ENCODE measurements at regions not wholly inside any gene's neighbourhood (a gene's known extent, or its start where the extent isn't known, plus 50 kb on each side); places are given as distances from the start of the nearest gene placed in this dataset.
"Not testable (repeated sequence)": the region's sequence is repeated elsewhere in the genome, so short reads cannot be mapped to it uniquely, and the experiment has no call there.

DNA sequence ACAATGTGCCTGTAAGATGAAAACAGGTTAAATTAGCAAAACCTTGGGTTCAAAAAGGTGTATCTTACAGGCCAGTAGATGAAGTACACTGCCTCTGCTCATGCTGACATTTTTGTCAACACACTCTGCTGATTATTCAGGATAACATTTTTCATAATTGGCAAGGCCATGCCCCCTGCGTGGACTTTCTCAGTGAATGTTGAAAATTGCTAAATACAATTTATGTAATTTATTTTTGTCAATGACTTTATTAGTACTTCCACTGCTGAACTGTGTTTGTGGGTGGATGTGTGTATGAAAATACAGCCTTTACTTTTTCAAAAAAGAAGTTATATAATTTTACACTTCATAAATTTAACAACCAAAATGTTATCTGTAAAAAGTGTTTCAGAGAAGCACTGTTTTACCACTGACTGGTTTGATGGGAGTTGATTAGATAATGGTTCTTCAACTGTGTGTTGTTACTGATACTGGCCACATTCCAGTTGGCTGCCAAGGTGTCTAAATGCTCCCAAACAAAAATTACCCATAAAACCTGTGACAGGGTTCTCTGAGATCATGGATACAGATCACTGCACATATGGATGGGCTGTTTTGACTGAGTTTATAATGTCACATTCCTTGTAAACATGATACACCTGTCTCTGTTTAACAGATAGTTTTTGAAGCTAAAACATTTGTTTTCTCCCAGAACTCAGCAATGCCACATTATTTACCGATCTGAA, 151.9 kb upstream of the SLC7A11 start:
- no peak for DNase-seq (ENCODE audit: low spot score in 2 of 2)
- Histone ChIP-seq H3K9me3 (no peaks in the 10 kb centered on the region), H3K4me1 (no peaks in the 10 kb centered on the region), H3K36me3 (no peaks in the 10 kb centered on the region), H3K27me3 (no peaks in the 10 kb centered on the region), H3K4me3 (no peak overlapping the region), H3K27ac (no peak overlapping the region)
- WGBS, result 62% methylated on average over 2 of the region's 2 CpGs
- TF ChIP-seq POLR2A (IDR thresholded peaks at IDR 0.05) (no peak), POLR2AphosphoS5 (IDR thresholded peaks at IDR 0.05) (no peak), CTCF (IDR thresholded peaks at IDR 0.05) (no peak), EP300 (IDR thresholded peaks at IDR 0.05) (no peak)

DNA sequence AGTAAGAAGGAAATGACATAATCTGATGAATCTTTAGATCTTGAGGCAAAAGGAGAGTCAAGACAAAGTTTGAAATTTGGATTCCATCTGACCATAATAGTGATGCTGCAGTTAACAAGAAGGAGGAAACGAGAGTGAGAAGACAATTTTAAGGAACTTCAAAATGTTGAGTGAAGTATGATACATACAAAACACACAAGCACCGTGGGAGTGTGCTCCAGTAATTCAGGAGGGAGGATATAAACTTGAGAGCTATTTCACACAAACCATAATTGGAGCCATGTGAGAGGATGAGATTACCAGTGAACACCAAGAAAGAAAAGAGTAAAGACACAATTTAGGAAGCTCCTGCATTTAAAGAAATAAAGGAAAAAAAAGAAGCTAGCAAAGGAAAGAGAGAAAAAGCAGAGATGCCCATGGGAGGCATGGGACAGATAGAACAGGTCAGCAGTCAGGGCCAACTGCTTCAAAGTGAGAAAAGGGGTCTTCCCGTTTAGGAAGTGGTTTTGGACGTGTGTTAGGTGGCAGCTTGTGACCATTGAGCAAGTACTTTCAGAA, 150.7 kb upstream of the SLC7A11 start:
- 68% methylated on average over 4 of the region's 4 CpGs for WGBS
- Histone ChIP-seq H3K4me1 (no peaks in the 10 kb centered on the region), H3K27me3 (no peaks in the 10 kb centered on the region), H3K36me3 (no peaks in the 10 kb centered on the region), H3K4me3 (no peak overlapping the region), H3K9me3 (no peaks in the 10 kb centered on the region), H3K27ac (no peak overlapping the region)
- no peak for DNase-seq (ENCODE audit: low spot score in 2 of 2)
- TF ChIP-seq EP300 (IDR thresholded peaks at IDR 0.05), result no peak
- TF ChIP-seq POLR2A (IDR thresholded peaks at IDR 0.05), result no peak
- TF ChIP-seq CTCF (IDR thresholded peaks at IDR 0.05), result no peak
- TF ChIP-seq POLR2AphosphoS5 (IDR thresholded peaks at IDR 0.05), result no peak

- no peaks in the 10 kb centered on the region for H3K9me3 ChIP-seq
- DNase-seq (ENCODE audit: low spot score in 2 of 2), result no peak
- TF ChIP-seq CTCF (IDR thresholded peaks at IDR 0.05) (no peak), EP300 (IDR thresholded peaks at IDR 0.05) (no peak), POLR2AphosphoS5 (IDR thresholded peaks at IDR 0.05) (no peak), POLR2A (IDR thresholded peaks at IDR 0.05) (no peak)
- no peaks in the 10 kb centered on the region for H3K27me3 ChIP-seq
- H3K4me3 ChIP-seq, result no peak overlapping the region
- no peaks in the 10 kb centered on the region for H3K4me1 ChIP-seq
- H3K36me3 ChIP-seq, result no peaks in the 10 kb centered on the region
- H3K27ac ChIP-seq, result no peak overlapping the region
- 52% methylated on average over 2 of the region's 2 CpGs for WGBS
Observed at GRCh38 chr4:138389976-138390685, 148.0 kb upstream of the SLC7A11 start.

DNA sequence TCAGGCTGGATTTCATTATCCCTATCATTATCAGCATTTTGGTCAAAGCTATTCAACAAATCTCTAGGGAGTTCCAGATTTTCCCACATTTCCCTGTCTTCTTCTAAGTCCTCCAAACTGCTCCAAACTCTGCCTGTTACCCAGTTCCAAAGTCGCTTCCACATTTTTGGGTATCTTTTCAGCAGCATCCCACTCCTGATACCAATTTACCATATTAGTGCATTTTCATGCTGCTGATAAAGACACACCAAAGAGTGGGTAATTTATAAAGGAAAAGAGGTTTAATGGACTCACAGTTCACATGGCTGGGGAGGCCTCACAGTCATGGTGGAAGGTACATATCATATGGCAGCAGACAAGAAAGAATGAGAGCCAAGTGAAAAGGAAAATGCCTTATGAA, 132.8 kb upstream of the SLC7A11 start:
- Histone ChIP-seq H3K9me3 (no peaks in the 10 kb centered on the region), H3K27me3 (no peaks in the 10 kb centered on the region), H3K4me1 (no peaks in the 10 kb centered on the region), H3K4me3 (no peak overlapping the region), H3K27ac (no peak overlapping the region), H3K36me3 (no peaks in the 10 kb centered on the region)
- TF ChIP-seq EP300 (IDR thresholded peaks at IDR 0.05), result no peak
- TF ChIP-seq POLR2AphosphoS5 (IDR thresholded peaks at IDR 0.05), result no peak
- no peak for TF ChIP-seq POLR2A (IDR thresholded peaks at IDR 0.05)
- TF ChIP-seq CTCF (IDR thresholded peaks at IDR 0.05), result no peak
- no peak for DNase-seq (ENCODE audit: low spot score in 2 of 2)
- WGBS, result 95% methylated on average over 1 of the region's 1 CpG

DNA sequence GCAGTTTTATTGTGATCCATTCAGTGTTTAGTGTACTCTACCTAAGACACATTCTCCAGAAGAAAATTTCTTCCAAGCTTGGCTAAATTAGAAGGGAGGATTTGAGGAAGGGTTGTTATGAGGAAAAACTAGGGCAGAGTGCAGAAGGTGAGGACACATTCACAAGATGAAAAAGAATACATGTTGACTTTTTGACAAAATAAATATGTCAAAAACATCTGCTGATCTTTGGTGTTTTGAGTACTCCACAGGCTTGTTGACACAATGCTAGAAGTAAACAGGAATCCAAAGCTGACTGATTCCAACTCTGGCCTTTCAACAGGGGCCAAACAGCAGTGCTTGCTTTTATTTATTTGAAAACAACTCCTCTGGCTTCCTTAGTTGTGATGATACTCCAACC, 125.8 kb upstream of the SLC7A11 start:
- TF ChIP-seq CTCF (IDR thresholded peaks at IDR 0.05) (no peak), POLR2A (IDR thresholded peaks at IDR 0.05) (no peak)
- Histone ChIP-seq H3K4me3 (no peak overlapping the region), H3K9me3 (no peaks in the 10 kb centered on the region), H3K36me3 (no peaks in the 10 kb centered on the region), H3K27me3 (no peaks in the 10 kb centered on the region), H3K4me1 (no peaks in the 10 kb centered on the region), H3K27ac (no peak overlapping the region)
- no peak for DNase-seq (ENCODE audit: low spot score in 2 of 2)

DNA sequence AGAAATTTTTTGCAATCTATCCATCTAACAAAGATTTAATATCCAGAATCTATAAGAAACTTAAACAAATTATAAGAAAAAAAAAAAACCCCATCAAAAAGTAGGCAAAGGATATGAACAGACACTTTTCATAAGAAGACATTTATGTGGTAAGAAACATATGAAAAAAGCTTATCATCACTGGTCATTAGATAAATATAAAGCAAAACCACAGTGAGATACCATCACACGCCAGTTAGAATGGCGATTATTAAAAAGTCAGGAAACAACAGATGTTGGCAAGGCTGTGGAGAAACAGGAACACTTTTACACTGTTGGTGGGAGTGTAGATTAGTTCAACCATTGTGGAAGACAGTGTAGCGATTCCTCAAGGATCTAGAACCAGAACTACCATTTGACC, 110.3 kb upstream of the SLC7A11 start:
- H3K27me3 ChIP-seq; H3K4me1 ChIP-seq; DNase-seq (ENCODE audit: low spot score in 2 of 2); H3K9me3 ChIP-seq; H3K36me3 ChIP-seq; H3K27ac ChIP-seq; H3K4me3 ChIP-seq: not testable (repeated sequence)
- 87% methylated on average over 3 of the region's 3 CpGs for WGBS
